Astrocyte (in vitro differentiated cells and primary cell): ENCODE measurements at regions not wholly inside any gene's neighbourhood (a gene's known extent, or its start where the extent isn't known, plus 50 kb on each side); places are given as distances from the start of the nearest gene placed in this dataset.

Experiments used
- EZH2 ChIP-seq: IDR thresholded peaks from 2 replicates; pipeline ENCODE4 v1.6.1; 2012; ENCODE audit warnings: mild to moderate bottlenecking, low read length, inconsistent platforms; ENCODE audit not compliant: insufficient read depth
- TF ChIP-seq, protein P1 (sequence below): IDR thresholded peaks from 2 replicates; pipeline ENCODE4 v1.5.1; 2011; ENCODE audit warnings: low read depth, mild to moderate bottlenecking, inconsistent platforms, low read length, moderate library complexity; ENCODE audit not compliant: insufficient read depth

DNA sequence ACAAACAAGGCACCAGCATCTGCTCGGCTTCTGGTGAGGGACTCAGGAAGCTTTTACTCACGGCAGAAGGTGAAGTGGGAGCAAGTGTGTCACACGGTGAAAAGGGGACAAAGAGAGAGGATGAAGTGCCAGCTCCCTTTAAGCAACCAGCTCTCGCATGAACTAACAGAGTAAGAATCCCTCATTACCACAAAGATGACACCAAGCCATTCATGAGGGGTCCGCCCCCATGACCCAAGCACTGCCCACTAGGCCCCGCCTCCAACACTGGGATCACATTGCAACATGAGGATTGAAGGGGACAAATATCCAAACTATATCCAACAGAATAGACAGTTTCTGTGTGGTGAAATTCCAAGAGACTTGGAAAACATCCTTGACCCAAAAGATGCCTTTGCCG lies 198.2 kb upstream of the POU2AF2 start:
- TF ChIP-seq, protein P1, sequence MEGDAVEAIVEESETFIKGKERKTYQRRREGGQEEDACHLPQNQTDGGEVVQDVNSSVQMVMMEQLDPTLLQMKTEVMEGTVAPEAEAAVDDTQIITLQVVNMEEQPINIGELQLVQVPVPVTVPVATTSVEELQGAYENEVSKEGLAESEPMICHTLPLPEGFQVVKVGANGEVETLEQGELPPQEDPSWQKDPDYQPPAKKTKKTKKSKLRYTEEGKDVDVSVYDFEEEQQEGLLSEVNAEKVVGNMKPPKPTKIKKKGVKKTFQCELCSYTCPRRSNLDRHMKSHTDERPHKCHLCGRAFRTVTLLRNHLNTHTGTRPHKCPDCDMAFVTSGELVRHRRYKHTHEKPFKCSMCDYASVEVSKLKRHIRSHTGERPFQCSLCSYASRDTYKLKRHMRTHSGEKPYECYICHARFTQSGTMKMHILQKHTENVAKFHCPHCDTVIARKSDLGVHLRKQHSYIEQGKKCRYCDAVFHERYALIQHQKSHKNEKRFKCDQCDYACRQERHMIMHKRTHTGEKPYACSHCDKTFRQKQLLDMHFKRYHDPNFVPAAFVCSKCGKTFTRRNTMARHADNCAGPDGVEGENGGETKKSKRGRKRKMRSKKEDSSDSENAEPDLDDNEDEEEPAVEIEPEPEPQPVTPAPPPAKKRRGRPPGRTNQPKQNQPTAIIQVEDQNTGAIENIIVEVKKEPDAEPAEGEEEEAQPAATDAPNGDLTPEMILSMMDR, result no peak
- TF ChIP-seq EZH2, result no peak
